NCI-H2227 (cell line): ENCODE measurements at regions not wholly inside any gene's neighbourhood (a gene's known extent, or its start where the extent isn't known, plus 50 kb on each side); places are given as distances from the start of the nearest gene placed in this dataset.
"Not testable (repeated sequence)": the region's sequence is repeated elsewhere in the genome, so short reads cannot be mapped to it uniquely, and the experiment has no call there.

Source experiments
- DNase-seq: peaks from one replicate; lab custom pipeline; 2025; ENCODE audit not compliant: unreplicated experiment; lab: John Stamatoyannopoulos, UW

DNA sequence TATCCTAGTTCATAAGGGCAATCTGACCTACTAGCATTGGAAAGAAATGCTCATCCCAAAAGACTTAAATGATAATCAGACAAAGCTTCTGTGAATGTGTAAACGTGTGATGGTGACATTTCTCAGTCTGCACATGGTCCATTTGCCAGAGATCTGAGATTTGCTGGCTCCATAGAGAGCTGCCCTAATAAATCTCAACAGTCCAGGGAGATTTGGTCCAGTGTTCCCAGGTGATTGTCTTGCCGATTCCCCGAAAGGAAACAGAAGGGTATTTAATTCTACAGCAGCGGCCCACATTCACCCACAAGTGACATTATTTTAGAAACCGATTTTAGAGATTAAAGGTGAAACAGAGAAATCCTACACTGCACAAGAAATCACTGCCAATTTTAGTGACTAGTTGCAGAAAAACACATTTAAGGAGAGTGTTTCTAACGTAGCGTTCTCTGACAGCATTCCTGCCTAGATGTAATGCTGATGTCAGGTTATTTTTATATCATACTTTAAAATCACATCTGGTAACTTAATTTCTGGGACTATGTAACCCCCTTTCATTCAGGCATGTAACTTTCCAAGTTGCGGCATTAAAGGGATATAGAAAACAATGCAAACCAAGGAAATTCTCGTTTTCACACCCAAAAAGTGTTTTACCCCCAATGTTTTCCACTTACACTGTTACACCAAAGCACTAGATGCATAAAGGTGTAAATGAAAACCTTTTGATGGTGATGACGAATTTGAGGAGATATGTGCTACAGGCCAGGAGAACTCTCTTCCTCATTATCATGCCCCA is 231.9 kb upstream of the FN1 start:
- no peak for DNase-seq

DNA sequence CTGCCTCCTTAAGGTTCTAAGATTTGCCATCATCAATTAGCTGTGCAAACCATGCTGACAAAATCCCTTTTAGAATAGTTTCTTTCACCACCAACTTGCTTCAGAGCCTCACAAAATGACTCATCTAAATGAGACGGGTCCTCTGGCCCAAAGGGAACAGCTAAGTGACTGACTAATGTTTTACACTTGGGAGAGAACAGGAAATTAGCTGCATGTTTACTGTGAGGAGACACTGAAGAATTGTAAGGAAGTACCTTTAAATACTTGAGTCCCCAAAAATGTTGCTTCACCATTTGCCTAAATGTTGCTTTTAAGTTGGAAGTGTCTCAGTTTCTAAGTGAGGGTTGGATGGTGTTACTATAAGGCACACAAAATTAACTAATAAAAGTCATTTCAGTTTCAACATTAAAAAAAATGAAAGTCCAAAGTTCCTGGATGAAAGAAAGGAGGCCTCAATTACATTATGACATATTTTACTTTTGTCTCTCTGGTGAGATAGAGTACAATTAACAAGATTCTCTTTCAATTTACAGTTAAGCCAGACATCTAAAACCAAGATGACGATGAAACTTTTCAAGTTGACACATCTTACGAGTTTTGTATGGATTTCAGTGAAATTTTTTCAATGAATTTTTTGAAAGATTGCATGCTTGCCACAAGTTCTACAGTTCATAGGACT is 229.1 kb upstream of the FN1 start:
- no peak for DNase-seq

DNA sequence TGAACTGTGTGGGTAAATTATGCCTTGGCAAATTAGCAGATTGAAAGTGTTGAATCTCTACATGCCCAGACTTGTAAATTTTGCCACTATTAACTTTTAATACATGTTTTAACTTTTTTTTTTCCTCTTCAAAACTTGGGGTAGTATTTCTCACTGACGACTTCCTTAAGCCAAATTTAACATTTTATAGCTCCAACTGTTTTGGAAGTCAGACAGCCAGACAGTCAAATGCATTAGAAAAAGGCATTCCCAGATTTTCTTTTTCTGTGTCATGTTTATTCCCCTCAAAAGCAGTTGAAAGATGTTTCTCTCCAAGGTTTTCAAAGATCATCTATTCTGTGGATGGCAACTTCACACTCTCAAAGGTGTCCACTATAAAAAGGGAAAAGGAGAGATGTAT is 226.8 kb upstream of the FN1 start:
- no peak for DNase-seq

DNA sequence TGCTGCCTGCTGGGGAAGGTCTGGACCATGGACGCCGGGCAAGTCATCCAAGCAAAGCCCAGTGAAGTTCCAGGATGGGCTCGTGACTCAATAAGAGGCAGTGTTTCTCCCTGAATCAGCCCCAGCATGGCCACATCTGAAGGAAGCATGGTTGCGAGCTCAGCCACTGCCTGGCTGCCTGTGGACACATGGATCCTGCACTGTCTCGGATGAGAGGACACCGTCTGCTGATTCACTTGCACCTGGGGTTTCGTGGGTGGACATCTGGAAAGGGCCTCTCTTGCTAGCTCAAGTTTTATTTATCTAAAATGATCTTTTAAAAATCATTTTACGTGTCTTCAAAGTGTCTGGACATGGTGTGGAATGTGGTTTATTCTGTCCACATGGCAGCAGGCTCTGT is 224.8 kb upstream of the FN1 start:
- DNase-seq = no peak

DNA sequence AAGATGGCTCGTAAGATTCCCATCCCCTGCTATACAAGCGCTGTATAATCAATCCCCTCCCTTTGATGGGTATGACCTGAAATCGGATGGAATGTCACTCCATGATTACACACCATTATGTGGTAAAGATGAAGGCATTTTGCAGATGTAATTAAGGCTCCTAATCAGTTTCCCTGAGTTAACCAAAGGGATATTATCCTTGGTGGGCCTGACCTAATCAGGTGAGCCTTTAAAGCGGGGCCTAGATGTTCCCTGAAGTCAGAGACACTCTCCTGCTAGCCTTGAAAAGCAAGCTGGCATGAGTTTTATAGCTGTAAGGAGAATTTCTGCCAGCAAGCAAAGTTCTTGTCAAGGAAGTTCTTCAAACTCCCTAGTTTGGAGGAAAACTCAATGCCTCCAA is 223.8 kb upstream of the FN1 start:
- DNase-seq = no peak

DNA sequence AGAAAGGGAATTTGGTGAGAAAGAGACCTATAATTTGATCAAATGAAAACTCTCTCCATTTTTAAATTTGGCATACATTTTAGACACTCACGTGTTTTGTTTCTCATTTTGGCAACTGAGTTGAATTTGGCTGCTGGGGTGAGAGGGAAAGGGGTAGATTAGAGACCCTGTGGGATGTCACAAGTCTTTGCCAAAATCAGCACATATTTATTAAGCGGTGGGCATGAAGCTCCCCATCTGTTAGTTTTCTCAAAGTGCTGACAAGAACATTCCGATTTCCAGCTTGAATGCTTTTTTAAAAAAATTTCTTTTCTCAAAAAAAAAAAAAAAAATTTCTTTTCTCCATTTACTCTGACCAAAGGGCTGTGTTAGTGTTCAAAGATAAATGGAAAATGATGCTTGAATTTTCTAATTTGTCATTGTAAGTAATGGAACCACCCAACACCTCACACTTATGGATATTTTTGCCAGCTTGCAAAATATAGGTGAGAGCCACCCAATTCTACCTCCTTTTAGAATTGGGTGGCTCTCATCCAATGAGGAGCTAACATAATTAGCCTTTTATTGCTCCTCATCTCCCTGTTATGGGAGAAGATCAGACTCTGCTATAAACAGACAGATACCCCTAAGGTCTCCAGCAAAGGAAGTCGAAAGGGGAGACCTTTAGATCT is 222.9 kb upstream of the FN1 start:
- no peak for DNase-seq

DNA sequence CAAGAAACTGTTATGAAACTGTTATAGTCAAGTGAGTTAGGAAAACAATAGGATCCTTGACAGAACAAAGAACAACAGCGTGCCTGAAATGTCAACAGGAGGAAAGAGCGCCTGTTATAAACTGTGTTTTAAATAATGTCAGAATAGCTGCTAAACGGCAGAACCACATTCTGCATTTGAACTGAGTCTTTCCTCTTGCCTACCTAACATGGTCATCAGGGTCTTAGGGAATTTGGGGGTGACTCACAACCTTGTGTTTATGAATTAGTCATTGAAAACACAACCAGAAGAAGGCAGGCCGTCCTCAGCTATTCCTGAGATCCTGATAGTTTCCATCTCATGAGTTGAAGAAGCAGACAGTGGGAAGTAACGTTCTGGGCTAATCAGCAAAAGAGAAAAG is 222.0 kb upstream of the FN1 start:
- DNase-seq = no peak

DNA sequence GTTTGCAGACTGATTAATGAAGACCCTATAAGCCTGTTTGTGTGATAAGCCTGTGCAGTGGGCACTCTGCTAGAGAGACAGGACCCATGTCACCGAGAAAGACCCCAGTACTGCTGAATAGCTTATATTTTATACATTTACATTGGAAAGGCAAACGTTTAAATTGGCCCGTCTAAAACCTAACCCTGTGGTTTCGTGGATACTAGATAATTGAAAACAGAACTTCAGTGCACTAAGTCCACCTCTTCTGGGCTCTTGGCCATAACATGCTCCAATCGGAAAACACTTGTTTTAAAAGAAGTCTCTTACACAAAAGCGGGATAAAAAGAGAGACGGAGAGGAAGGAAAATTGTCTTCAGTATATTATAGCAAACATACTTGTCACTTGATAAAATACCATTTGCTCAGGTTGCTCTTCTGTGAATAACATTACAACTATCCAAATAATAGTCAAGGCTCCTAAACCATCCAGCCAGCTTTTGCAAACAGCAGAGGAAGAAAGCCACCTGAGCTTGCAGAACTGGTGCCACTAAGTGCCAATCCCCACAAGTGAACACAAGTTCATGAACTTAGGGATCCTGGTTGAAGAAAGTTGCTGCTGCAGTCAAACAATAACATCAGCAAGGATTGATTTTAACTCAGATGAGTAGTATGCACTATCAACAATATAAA is 218.4 kb upstream of the FN1 start:
- DNase-seq = no peak

DNA sequence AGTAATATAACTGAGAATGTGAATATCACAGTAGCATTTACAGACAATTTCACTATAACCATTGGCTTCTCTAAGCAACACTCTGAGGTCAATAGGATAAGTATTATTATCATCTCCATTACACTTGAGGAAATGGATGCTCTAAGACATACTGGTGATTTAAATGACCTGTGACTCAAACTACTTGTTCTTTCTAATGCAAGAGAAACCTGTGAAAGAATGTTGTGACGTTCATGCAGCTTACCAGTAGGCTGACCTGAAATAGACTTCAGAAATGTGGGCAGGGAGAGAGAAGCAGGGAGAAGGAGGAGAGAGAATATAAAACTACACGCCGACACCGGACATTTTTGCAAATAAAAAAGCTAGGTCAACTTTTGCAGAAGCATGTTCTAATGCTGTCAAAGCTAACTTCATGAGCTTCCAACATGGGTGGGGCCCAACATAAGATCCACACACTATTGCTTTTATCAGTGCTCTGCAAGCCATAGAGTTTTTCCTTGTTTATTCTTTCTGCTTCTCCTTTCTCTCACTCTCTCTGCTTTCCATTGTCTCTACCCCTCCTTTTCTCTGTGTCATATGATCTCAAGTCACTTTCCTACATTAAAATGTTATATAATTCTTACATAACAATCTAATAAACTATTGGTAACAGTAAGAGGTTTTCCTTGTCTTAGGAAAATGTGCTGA is 217.6 kb upstream of the FN1 start:
- DNase-seq = no peak

DNA sequence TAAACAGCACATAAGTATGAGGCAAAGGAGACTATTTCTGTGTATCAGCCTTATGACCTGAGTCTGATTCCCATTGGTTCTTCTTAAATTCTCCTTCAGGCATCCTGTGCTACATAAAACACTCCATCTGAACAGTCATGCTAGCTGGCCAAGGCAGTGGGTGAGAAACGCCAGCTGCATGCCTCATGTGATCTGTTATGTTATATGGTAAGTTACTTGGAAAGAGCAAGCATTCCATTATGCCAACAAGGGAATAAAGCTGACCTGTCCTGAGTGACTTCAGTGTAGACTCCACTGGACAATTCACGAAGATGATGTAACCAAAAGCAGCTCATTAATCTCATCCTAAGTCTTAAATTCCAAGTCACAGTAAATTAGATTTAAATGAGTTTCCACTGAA is 216.5 kb upstream of the FN1 start:
- no peak for DNase-seq

DNA sequence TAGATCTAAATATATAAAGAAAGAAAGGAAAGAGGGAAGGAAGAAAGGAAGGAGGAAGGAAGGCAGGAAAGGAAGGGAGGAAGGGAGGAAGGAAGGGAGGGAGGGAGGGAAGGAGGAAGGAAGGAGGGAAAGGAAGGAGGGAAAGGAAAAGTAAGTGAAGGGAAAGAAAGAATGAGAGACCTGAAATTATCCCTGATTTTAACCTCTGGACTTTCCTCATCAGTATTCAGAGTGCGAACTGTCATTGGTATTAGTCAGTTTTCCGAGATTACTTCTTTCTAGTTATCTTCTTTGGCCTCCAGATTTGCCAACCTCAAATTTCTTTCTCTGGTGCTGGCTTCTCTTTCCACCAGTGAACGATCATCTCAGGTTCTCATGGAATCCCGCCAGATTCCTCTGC is 215.5 kb upstream of the FN1 start:
- DNase-seq = no peak

DNA sequence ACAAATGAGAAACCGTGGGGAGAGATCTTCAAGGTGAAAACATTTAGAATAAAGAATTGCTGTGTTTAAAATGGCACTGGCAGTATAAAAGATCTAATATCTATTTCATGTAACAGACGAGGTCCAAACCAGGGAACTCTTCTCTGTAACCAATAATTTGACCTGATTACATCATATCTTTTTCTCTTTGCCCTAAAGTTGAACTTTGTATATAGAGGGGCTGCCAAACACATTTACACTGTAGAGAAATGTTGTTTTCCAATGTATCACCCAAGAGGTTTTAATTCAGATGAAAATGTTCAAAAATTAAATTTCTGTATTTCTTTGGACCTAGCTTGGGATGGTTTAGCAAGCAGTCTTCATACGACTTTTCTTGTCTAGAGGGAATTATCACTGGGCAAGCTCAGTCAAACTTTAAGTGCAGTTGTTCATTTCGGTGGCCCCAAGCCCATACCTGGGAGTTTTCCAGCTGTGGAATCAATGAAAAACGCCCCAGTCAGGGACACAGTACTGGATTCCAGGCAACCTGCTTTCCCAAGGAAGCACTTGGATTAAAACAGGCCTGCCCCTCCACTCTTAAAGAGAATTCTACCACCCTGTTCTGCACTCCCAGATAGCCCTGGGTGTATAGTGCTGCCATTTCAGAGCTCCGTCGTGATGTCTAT is 208.5 kb upstream of the FN1 start:
- no peak for DNase-seq

DNA sequence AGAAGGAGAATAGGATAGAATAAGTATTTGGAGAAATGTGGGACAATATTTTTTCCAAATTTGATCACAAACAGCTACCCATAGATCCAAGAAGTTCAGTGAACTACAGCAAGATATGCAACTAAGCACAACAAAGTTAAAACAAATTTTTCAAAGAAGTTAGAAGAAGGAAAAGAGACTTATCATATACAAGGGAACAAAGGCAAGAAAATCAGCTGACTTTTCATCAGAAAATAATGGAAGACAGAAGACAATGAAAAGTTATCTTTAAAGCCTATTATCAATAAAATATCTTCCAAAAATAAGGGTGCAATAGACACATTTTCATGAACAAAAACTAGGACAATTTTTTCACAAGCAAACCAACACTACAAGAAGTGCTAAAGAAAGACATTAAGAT is 202.8 kb upstream of the FN1 start:
- DNase-seq = no peak

DNA sequence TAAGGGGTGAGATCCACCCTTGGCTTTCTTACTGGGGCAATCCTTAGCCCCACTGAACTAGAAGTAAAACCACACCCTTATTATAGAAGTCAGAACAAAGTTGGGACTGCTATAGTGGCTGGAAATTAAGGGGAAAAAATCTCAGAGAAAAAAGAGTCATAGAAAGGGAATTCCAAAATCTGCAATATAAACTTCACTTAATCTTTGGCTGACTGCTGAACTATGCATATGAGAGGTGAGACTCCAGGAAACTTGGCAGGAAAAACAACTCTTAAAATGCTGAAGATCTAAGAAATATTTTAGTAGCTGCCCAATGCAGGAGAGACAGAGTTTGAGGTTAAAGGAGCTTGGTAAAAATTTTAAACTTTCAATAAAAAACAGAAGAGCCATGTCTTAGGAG is 201.8 kb upstream of the FN1 start:
- no peak for DNase-seq

DNA sequence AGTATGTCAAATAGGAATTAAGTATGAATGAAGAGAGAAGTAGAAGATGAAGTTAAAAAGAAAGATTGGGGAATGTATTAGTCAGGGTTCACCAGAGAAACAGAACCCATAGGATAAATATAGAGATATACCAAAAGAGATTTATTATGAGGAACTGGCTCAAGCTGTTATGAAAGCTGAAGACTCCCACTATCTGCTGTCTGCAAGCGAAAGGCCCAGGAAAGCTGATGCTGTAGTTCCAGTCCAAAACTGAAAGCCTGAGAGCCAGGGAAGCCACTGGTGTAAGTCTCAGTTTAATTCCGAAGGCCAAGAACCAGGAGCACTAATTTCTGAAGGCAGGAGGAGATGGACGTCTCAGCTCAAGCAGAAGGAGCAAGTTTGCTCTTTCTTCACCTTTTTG is 200.9 kb upstream of the FN1 start:
- no peak for DNase-seq

DNA sequence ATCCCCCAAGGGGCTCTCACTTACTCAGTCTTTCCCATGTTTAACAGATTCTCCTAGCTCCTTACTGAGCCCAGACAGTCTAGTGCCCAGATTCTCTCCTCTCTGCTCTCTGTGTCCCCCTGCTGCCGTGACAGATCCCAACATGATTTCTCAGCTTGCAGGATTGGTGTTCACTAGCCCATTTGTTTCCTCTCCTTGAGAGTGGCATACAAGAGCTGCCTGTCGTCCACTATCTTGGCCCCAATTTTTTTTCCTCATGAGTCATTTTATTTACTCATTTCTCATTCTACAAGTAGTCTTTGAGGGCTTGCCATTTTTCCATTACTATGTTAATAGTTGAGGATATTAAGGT is 199.9 kb upstream of the FN1 start:
- no peak for DNase-seq

DNA sequence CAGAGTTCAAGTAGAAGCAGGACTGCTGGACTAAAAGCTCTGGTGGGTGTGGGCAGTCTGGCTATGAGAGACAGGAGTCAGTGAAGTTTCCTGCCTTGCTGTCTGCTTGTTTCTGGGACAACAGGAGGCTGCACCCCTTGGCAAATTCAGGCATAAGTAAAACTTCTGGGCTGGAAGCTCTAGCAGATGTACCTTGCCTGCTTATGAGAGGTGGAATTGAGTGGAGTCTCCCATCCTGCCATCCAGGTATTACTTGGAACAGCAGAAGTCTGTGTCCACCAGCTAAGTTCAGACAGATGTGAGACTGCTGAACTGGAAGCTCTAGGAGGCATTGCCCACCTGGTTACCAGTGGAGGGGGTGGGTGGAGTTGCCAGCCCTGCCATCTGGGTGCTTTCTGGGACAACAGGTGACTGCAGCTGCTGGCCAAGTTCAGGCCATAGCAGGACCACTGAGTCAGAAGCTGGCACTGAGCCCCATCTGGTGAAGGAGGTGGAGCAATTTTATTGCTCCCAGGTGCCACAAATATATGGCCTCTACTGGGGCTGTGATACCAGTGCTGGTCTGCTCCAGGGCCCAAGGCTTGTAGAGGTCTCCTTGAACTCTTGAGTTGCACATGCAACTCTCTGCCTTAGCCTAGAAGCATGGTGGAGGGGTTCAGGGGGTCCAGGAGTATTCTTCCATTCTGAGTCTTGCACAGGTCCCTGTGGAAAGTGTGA is 199.4 kb upstream of the FN1 start:
- no peak for DNase-seq

DNA sequence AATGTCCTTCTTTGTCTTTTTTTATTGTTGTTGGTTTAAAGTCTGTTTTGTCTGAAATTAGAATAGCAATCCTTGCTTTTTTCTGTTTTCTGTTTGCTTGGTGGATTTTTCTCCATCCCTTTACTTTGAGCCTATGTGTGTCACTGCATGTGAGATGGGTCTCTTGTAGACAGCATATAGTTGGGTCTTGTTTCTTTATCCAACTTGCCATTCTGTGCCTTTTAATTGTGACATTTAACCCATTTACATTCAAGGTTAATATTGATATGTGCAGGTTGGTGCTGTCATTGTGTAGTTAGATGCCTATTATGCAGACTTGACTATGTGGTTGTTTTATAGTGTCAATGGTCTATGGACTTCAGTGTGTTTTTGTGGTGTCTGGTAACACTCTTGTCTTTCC is 197.5 kb upstream of the FN1 start:
- DNase-seq = no peak

DNA sequence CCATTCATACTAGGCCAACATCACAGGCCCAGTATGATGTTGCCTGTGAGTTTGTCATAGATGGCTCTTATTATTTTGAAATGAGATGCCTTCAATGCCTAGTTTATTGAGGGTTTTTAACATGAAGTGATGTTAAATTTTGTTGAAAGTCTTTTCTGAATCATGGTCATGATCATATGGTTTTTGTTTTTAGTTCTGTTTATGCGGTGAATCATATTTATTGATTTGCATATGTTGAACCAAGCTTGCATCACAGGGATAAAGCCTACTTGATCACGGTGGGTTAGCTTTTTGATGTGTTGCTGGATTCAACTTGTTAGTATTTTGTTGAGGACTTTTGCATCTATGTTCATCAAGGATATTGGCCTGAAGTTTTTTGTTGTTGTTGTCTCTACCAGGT is 195.8 kb upstream of the FN1 start:
- DNase-seq = no peak

DNA sequence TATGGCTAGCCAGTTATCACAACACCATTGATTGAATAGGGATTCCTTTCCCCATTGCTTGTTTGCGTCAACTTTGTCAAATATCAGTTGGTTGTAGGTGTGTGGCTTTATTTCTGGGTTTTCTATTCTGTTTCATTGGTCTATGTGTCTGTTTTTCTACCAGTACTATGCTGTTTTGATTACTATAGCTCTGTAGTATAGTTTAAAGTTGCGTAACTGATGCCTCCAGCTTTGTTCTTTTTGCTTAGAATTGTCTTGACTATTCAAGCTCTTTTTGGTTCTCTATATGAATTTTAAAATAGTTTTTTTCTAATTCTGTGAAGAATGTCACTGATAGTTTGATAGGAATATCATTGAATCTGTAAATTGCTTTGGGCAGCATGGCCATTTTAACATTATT is 194.9 kb upstream of the FN1 start:
- DNase-seq = not testable (repeated sequence)
